Stimulated activated naive CD8-positive, alpha-beta T cell treated with anti-CD3 and anti-CD28 coated beads, Interleukin-15, amount 100 ng/mL, for 72 hours (primary cell): ENCODE measurements at regions not wholly inside any gene's neighbourhood (a gene's known extent, or its start where the extent isn't known, plus 50 kb on each side); places are given as distances from the start of the nearest gene placed in this dataset.
"Not testable (repeated sequence)": the region's sequence is repeated elsewhere in the genome, so short reads cannot be mapped to it uniquely, and the experiment has no call there.

Experiments
- ATAC-seq: fragments of 150-1000 bp; cut with Tn5 transposase; 2 replicates; pipeline ENCODE4 v1.10.0; 2021; ENCODE audit warnings: mild to moderate bottlenecking, moderate library complexity
- DNase-seq, 2 donors: peaks; one replicate each; pipeline ENCODE4 v3.0.0; 2021 to 2022
- H3K27ac Mint-ChIP-seq, 2 donors: one replicate each; pipeline ENCODE4 v1.8.0; 2022; ENCODE audit warnings: mild to moderate bottlenecking in 2 of 2, mixed read lengths in 2 of 2, moderate library complexity in 2 of 2
- H3K27me3 Mint-ChIP-seq: one replicate; pipeline ENCODE4 v1.8.0; 2022; ENCODE audit warnings: mixed read lengths
- H3K4me1 Mint-ChIP-seq: one replicate; pipeline ENCODE4 v1.8.0; 2022; ENCODE audit warnings: mild to moderate bottlenecking, mixed read lengths
- H3K4me3 Mint-ChIP-seq, 2 donors: one replicate each; pipeline ENCODE4 v1.8.0; 2022; ENCODE audit warnings: mild to moderate bottlenecking in 2 of 2, mixed read lengths in 2 of 2, moderate library complexity in 1 of 2
- H3K9me3 Mint-ChIP-seq, 2 donors: one replicate each; pipeline ENCODE4 v1.8.0; 2022; ENCODE audit warnings: mixed read lengths in 2 of 2

- peaks cover 0 to 6% of the 10 kb centered on the region in 2 donors for H3K9me3 Mint-ChIP-seq
- peaks cover 5% of the 10 kb centered on the region for H3K27me3 Mint-ChIP-seq
- H3K27ac Mint-ChIP-seq: no peak overlapping the region
- no peaks in the 10 kb centered on the region for H3K4me1 Mint-ChIP-seq
- ATAC-seq (no peak), DNase-seq (no peak)
- H3K4me3 Mint-ChIP-seq: no peak overlapping the region
These were observed 160.4 kb downstream of the UACA start for GRCh38 chr15:70602834-70603560.

GRCh38 chr15:70602281-70602680, 161.1 kb downstream of the UACA start:
- no peak overlapping the region for H3K27ac Mint-ChIP-seq
- no peak overlapping the region for H3K4me3 Mint-ChIP-seq
- H3K4me1 Mint-ChIP-seq: no peaks in the 10 kb centered on the region
- H3K9me3 Mint-ChIP-seq: peaks cover 0 to 6% of the 10 kb centered on the region in 2 donors
- ATAC-seq: no peak
- peaks cover 5% of the 10 kb centered on the region for H3K27me3 Mint-ChIP-seq
- no peak for DNase-seq

GRCh38 chr15:70597945-70598344, 165.4 kb downstream of the UACA start:
- Mint-ChIP-seq H3K27ac (no peak overlapping the region), H3K4me3 (no peak overlapping the region), H3K27me3 (no peaks in the 10 kb centered on the region), H3K4me1 (peaks cover 4% of the 10 kb centered on the region), H3K9me3 (peaks cover 26 to 32% of the 10 kb centered on the region in 2 donors)
- DNase-seq (no peak), ATAC-seq (no peak)

GRCh38 chr15:70597056-70597603, 166.2 kb downstream of the UACA start:
- H3K9me3 Mint-ChIP-seq: peaks cover 30 to 38% of the 10 kb centered on the region in 2 donors
- DNase-seq (no peak), ATAC-seq (no peak)
- no peaks in the 10 kb centered on the region for H3K27me3 Mint-ChIP-seq
- H3K4me3 Mint-ChIP-seq: no peak overlapping the region
- H3K4me1 Mint-ChIP-seq: peaks cover 4% of the 10 kb centered on the region
- H3K27ac Mint-ChIP-seq: peak overlapping the region in 1 of 2 donors; percentile 41

- Mint-ChIP-seq H3K4me1 (peaks cover 4% of the 10 kb centered on the region), H3K4me3 (no peak overlapping the region), H3K27ac (peak overlapping the region in 1 of 2 donors; percentile 41), H3K9me3 (peaks cover 32 to 40% of the 10 kb centered on the region in 2 donors), H3K27me3 (peaks cover 3% of the 10 kb centered on the region)
- DNase-seq (peak in 1 of 2 donors; percentile 23), ATAC-seq (peak; percentile 91)
These were observed 166.9 kb downstream of the UACA start for GRCh38 chr15:70596354-70597055.

GRCh38 chr15:70593795-70594194, 169.6 kb downstream of the UACA start:
- DNase-seq (no peak), ATAC-seq (no peak)
- Mint-ChIP-seq H3K27me3 (peaks cover 8% of the 10 kb centered on the region), H3K9me3 (peaks cover 36 to 38% of the 10 kb centered on the region in 2 donors), H3K4me3 (no peak overlapping the region), H3K27ac (no peak overlapping the region), H3K4me1 (peaks cover 12% of the 10 kb centered on the region)

- Mint-ChIP-seq H3K4me3 (no peak overlapping the region), H3K4me1 (peaks cover 23% of the 10 kb centered on the region), H3K27ac (peak overlapping the region in 1 of 2 donors; percentile 47), H3K27me3 (peaks cover 36% of the 10 kb centered on the region), H3K9me3 (peaks cover 24 to 29% of the 10 kb centered on the region in 2 donors)
- DNase-seq (no peak), ATAC-seq (no peak)
These were observed 173.6 kb downstream of the UACA start for GRCh38 chr15:70589728-70590127.

- H3K9me3 Mint-ChIP-seq: peaks cover 19 to 25% of the 10 kb centered on the region in 2 donors
- DNase-seq: no peak
- peak; percentile 46 for ATAC-seq
- peaks cover 41% of the 10 kb centered on the region for H3K27me3 Mint-ChIP-seq
- H3K4me3 Mint-ChIP-seq: no peak overlapping the region
- H3K27ac Mint-ChIP-seq: peak overlapping the region in 1 of 2 donors; percentile 47
- peaks cover 27% of the 10 kb centered on the region for H3K4me1 Mint-ChIP-seq
These were observed 174.1 kb downstream of the UACA start for GRCh38 chr15:70589221-70589620.

GRCh38 chr15:70588613-70589012, 174.7 kb downstream of the UACA start:
- Mint-ChIP-seq H3K27me3 (peaks cover 46% of the 10 kb centered on the region), H3K4me1 (peaks cover 32% of the 10 kb centered on the region), H3K27ac (no peak overlapping the region), H3K9me3 (peaks cover 14 to 18% of the 10 kb centered on the region in 2 donors), H3K4me3 (no peak overlapping the region)
- no peak for ATAC-seq
- no peak for DNase-seq

- peak overlapping the region in 1 of 2 donors; percentile 66 for H3K27ac Mint-ChIP-seq
- no peak for DNase-seq
- peaks cover 32% of the 10 kb centered on the region for H3K4me1 Mint-ChIP-seq
- H3K4me3 Mint-ChIP-seq: no peak overlapping the region
- H3K9me3 Mint-ChIP-seq: peaks cover 10 to 13% of the 10 kb centered on the region in 2 donors
- H3K27me3 Mint-ChIP-seq: peaks cover 46% of the 10 kb centered on the region
- no peak for ATAC-seq
These were observed 175.3 kb downstream of the UACA start for GRCh38 chr15:70587896-70588567.

GRCh38 chr15:70587012-70587634, 176.2 kb downstream of the UACA start:
- Mint-ChIP-seq H3K4me1 (peaks cover 32% of the 10 kb centered on the region), H3K27me3 (peaks cover 46% of the 10 kb centered on the region)
- not testable (repeated sequence) for DNase-seq, H3K4me3 Mint-ChIP-seq, H3K9me3 Mint-ChIP-seq, H3K27ac Mint-ChIP-seq, ATAC-seq

- ATAC-seq: no peak
- no peak for DNase-seq
- Mint-ChIP-seq H3K27me3 (peaks cover 41% of the 10 kb centered on the region), H3K4me1 (peaks cover 32% of the 10 kb centered on the region), H3K27ac (peak overlapping the region in 1 of 2 donors; percentile 48), H3K4me3 (peak overlapping the region in 1 of 2 donors; percentile 85), H3K9me3 (peaks cover under 1 to 1% of the 10 kb centered on the region in 2 donors)
These were observed 177.1 kb downstream of the UACA start for GRCh38 chr15:70586241-70586640.

- Mint-ChIP-seq H3K27ac (peak overlapping the region in 1 of 2 donors; percentile 83), H3K9me3 (no peaks in the 10 kb centered on the region), H3K4me1 (peaks cover 32% of the 10 kb centered on the region), H3K4me3 (peak overlapping the region; percentile 78 to 85), H3K27me3 (peaks cover 38% of the 10 kb centered on the region)
- ATAC-seq: peak; percentile 75
- peak in 1 of 2 donors; percentile 14 for DNase-seq
These were observed 177.7 kb downstream of the UACA start for GRCh38 chr15:70585707-70586034.

GRCh38 chr15:70584838-70585706, 178.3 kb downstream of the UACA start:
- Mint-ChIP-seq H3K9me3 (no peaks in the 10 kb centered on the region), H3K27me3 (peaks cover 38% of the 10 kb centered on the region), H3K4me3 (peak overlapping the region; percentile 78 to 85)

More at GRCh38 chr15:70584838-70585706, 178.3 kb downstream of the UACA start:
- no peak overlapping the region for H3K27ac Mint-ChIP-seq
- peaks cover 32% of the 10 kb centered on the region for H3K4me1 Mint-ChIP-seq
- peak; percentile 77 for ATAC-seq
- DNase-seq: peak; percentile 39 to 41
